HepG2 (cell line): ENCODE measurements at regions not wholly inside any gene's neighbourhood (a gene's known extent, or its start where the extent isn't known, plus 50 kb on each side); places are given as distances from the start of the nearest gene placed in this dataset.

Experiments
- ATAC-seq: fragments of 200-7000 bp; cut with Tn5 transposase; 3 replicates; pipeline ENCODE4 v1.9.1; 2020; ENCODE audit warnings: mild to moderate bottlenecking, moderate library complexity
- BruUV-seq: library from RNA; stranded (reverse); fragments of 400-500 nt; replicated peaks from 2 replicates; lab custom pipeline; 2021; lab: Mats Ljungman, UMichigan
- CTCF ChIA-PET: fragments of 300-600 bp; formaldehyde crosslinking; extraction: SDS; loops from one replicate; lab custom pipeline; 2021; ENCODE audit warnings: low total read pairs, inconsistent platforms, low intra/inter-chr PET ratio; lab: Yijun Ruan, JAX
- POLR2A ChIA-PET: fragments of 350-600 bp; sonication (Branson Sonifier 250); formaldehyde crosslinking; loops from one replicate; lab custom pipeline; 2020; ENCODE audit warnings: antibody characterized with exemption, inconsistent platforms; lab: Yijun Ruan, JAX
- DNase-seq: peaks from one replicate; pipeline ENCODE4 v3.0.0-alpha.2; 2015; ENCODE audit warnings: low spot score
- FAIRE-seq: peaks from 3 replicates; lab custom pipeline; 2011; peaks lifted over from hg19 to GRCh38; lab: Jason Lieb, UNC
- H2AFZ ChIP-seq: one replicate; pipeline ENCODE4 v1.6.1; 2011; ENCODE audit warnings: low read length, inconsistent platforms
- H3K27ac ChIP-seq: fragments of 300-600 bp; 3 replicates; pipeline ENCODE4 v1.8.0; 2011; ENCODE audit warnings: mixed run types, mild to moderate bottlenecking, mixed read lengths, low read length, inconsistent platforms; ENCODE audit not compliant: insufficient read depth; ENCODE audit errors: extremely low read length
- H3K27me3 ChIP-seq, 2 experiments: fragments of 200-600 bp in 1 of 2; 2 replicates in 1 of 2; 3 replicates in 1 of 2; pipeline versions ENCODE4 v1.6.0 to v1.8.0; 2011; ENCODE audit warnings: low read length in 2 of 2, mild to moderate bottlenecking in 2 of 2, moderate library complexity in 2 of 2, inconsistent platforms in 1 of 2; ENCODE audit not compliant: insufficient read depth in 2 of 2, control insufficient read depth in 1 of 2
- H3K36me3 ChIP-seq, 2 experiments: fragments of 200-600 bp in 1 of 2; replicated peaks in 1 of 2; 2 replicates in 1 of 2; 3 replicates in 1 of 2; pipeline versions ENCODE4 v1.5.1 to v1.8.0; 2011; ENCODE audit warnings: low read length in 2 of 2, inconsistent platforms in 1 of 2; ENCODE audit not compliant: insufficient read depth in 2 of 2, control insufficient read depth in 1 of 2
- H3K4me1 ChIP-seq: 2 replicates; pipeline ENCODE4 v1.5.1; 2012; ENCODE audit warnings: low read length, inconsistent platforms; ENCODE audit not compliant: insufficient read depth
- H3K4me2 ChIP-seq: 2 replicates; pipeline ENCODE4 v1.6.0; 2011; ENCODE audit warnings: low read depth, low read length, inconsistent platforms
- H3K4me3 ChIP-seq, 3 experiments: fragments of 200-600 bp in 1 of 3; sonication (generic), shearing (Covaris generic) in 1 of 3; replicated peaks in 1 of 3; 2 replicates each; pipeline ENCODE4 v1.5.1; 2011 to 2016; ENCODE audit warnings: low read length in 3 of 3, inconsistent platforms in 2 of 3, low read depth in 2 of 3, mild to moderate bottlenecking in 2 of 3, control low read depth in 1 of 3, mixed read lengths in 1 of 3; ENCODE audit not compliant: insufficient read depth in 1 of 3
- H3K79me2 ChIP-seq: one replicate; pipeline ENCODE4 v1.6.1; 2011; ENCODE audit warnings: low read length, inconsistent platforms; ENCODE audit not compliant: insufficient read depth
- H3K9ac ChIP-seq: 2 replicates; pipeline ENCODE4 v1.6.0; 2011; ENCODE audit warnings: mild to moderate bottlenecking, low read depth, low read length, inconsistent platforms; ENCODE audit not compliant: insufficient read depth
- H3K9me3 ChIP-seq: 2 replicates; pipeline ENCODE4 v1.5.1; 2012; ENCODE audit warnings: mild to moderate bottlenecking, low read length
- H4K20me1 ChIP-seq: 2 replicates; pipeline ENCODE4 v1.6.0; 2011; ENCODE audit warnings: inconsistent platforms, mild to moderate bottlenecking, low read length, moderate library complexity; ENCODE audit not compliant: insufficient read depth
- CHD4 ChIP-seq: fragments of 200-600 bp; sonication (generic); IDR thresholded peaks from 2 replicates; pipeline ENCODE4 v1.7.0; 2017; ENCODE audit warnings: mild to moderate bottlenecking, low read length, borderline replicate concordance
- MTA1 ChIP-seq: sonication (generic); formaldehyde crosslinking; IDR thresholded peaks from 2 replicates; pipeline ENCODE4 v1.4.0; 2020; ENCODE audit warnings: missing genetic modification reagents, mild to moderate bottlenecking, borderline replicate concordance
- PHF21A ChIP-seq: sonication (generic); formaldehyde crosslinking; IDR thresholded peaks from 2 replicates; pipeline ENCODE4 v1.5.0; 2020; ENCODE audit warnings: mild to moderate bottlenecking, missing genetic modification reagents
- REXO4 ChIP-seq: sonication (generic); formaldehyde crosslinking; IDR thresholded peaks from 2 replicates; pipeline ENCODE4 v1.8.0; 2022; ENCODE audit warnings: missing genetic modification reagents, mild to moderate bottlenecking, borderline replicate concordance
- RFX5 ChIP-seq: IDR thresholded peaks from 2 replicates; pipeline ENCODE4 v1.6.1; 2011; ENCODE audit warnings: low read depth, low read length, improper control_type of control experiment
- RXRB ChIP-seq: IDR thresholded peaks from 2 replicates; pipeline ENCODE4 v1.6.1; 2016; ENCODE audit warnings: borderline replicate concordance, missing genetic modification reagents, missing compliant biosample characterization
- SIX1 ChIP-seq: sonication (generic); formaldehyde crosslinking; IDR thresholded peaks from 2 replicates; pipeline ENCODE4 v1.4.0; 2020; ENCODE audit warnings: missing genetic modification reagents, borderline replicate concordance
- SMAD1 ChIP-seq: sonication (generic); formaldehyde crosslinking; IDR thresholded peaks from 2 replicates; pipeline ENCODE4 v1.4.0; 2020; ENCODE audit warnings: missing genetic modification reagents, low read depth, mild to moderate bottlenecking, borderline replicate concordance
- SUZ12 ChIP-seq: fragments of 150-350 bp; IDR thresholded peaks from 2 replicates; pipeline ENCODE4 v1.6.1; 2014; ENCODE audit warnings: low read depth, low read length
- TCF12 ChIP-seq, 2 experiments: fragments of 450-650 bp in 1 of 2; sonication (generic) in 1 of 2; formaldehyde crosslinking in 1 of 2; IDR thresholded peaks; 2 replicates each; pipeline versions ENCODE4 v1.6.1 to v1.8.0; 2017 to 2022; ENCODE audit warnings: antibody characterized with exemption in 1 of 2, mild to moderate bottlenecking in 1 of 2, missing genetic modification reagents in 1 of 2, moderate library complexity in 1 of 2
- ZMAT3 ChIP-seq: sonication (generic); formaldehyde crosslinking; conservative IDR thresholded peaks from 2 replicates; pipeline ENCODE4 v1.7.0; 2021; ENCODE audit warnings: missing genetic modification reagents
- ZNF761 ChIP-seq: sonication (generic); formaldehyde crosslinking; conservative IDR thresholded peaks from 2 replicates; pipeline ENCODE4 v1.4.0; 2020; ENCODE audit warnings: mild to moderate bottlenecking, missing genetic modification reagents
- WGBS: methylation state at CpG from one replicate; pipeline ENCODE4 v1.1.6; 2017; ENCODE audit warnings: low lambda C conversion rate; 5-methylcytosine and 5-hydroxymethylcytosine counted together
- in situ Hi-C: cut with HindIII; loops from 2 replicates; pipeline ENCODE4 v1.10.0; 2017; ENCODE audit warnings: low pct_unique_long_range_greater_than_20kb; ENCODE audit not compliant: extremely low pct_ligation_motif_present
- intact Hi-C: fragments of 100-400 bp; cut with micrococcal nuclease; formaldehyde crosslinking; loops from one replicate; pipeline ENCODE4 v1.10.0; 2022; ENCODE audit not compliant: unreplicated experiment
- TF ChIP-seq, protein P1 (sequence below): IDR thresholded peaks from 2 replicates; pipeline ENCODE4 v1.6.1; 2016; ENCODE audit warnings: mild to moderate bottlenecking, missing biosample characterization, missing genetic modification reagents
- TF ChIP-seq, protein P2 (sequence below): sonication (generic); formaldehyde crosslinking; IDR thresholded peaks from 2 replicates; pipeline ENCODE4 v1.5.0; 2020; ENCODE audit warnings: missing genetic modification reagents
- TF ChIP-seq, protein P3 (sequence below): sonication (generic); formaldehyde crosslinking; IDR thresholded peaks from 2 replicates; pipeline ENCODE4 v1.5.1; 2020; ENCODE audit warnings: mild to moderate bottlenecking, moderate library complexity, missing genetic modification reagents
- TF ChIP-seq, protein P4 (sequence below): sonication (generic); formaldehyde crosslinking; IDR thresholded peaks from 2 replicates; pipeline ENCODE4 v1.8.0; 2022; ENCODE audit warnings: low read depth, missing genetic modification reagents
- TF ChIP-seq, protein P5 (sequence below): sonication (generic); formaldehyde crosslinking; IDR thresholded peaks from 2 replicates; pipeline ENCODE4 v1.4.0; 2020; ENCODE audit warnings: low read depth, mild to moderate bottlenecking, missing genetic modification reagents

DNA sequence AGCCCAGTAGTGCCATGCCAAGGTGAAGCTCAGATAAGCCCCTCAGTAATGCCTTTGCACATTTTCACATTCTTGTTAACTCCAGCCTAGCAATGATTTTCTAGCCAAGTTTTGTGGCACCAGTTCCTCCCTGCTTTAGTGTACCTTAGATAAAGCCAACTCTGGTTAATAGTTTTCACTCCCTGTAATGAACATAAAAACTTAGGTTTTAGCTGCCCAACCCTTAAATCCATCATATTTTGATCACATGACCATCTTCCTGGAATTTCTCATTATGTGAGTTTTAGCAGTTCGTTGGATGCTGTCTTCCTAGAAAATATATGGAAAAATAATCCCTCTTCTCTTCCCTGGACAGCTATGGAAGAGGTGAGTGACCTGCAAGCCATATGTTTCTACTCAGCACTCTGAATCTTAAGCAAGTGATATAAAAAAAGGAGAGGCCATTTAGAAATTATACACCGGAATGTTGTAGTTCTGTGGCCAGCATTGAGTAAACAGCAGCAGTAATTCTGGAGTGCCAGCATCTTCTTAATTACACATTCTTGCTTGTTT is 62.2 kb upstream of the P2RY1 start:
- ChIA-PET POLR2A (no interaction called here), CTCF (no interaction called here)
- in situ Hi-C loops (no loop called here), intact Hi-C loops (no loop called here)
- no peaks in the 10 kb centered on the region for H3K27me3 ChIP-seq
- no peak overlapping the region for H3K4me3 ChIP-seq
- H3K36me3 ChIP-seq = no peaks in the 10 kb centered on the region
- BruUV-seq = no TSS peak
- no peaks in the 10 kb centered on the region for H3K4me1 ChIP-seq
- WGBS = 26% methylated on average over 2 of the region's 2 CpGs
- H3K9me3 ChIP-seq = no peaks in the 10 kb centered on the region
- no peak for FAIRE-seq
- H2AFZ ChIP-seq = no peak overlapping the region
- TF ChIP-seq, protein P1, sequence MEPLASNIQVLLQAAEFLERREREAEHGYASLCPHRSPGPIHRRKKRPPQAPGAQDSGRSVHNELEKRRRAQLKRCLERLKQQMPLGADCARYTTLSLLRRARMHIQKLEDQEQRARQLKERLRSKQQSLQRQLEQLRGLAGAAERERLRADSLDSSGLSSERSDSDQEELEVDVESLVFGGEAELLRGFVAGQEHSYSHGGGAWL (CRISPR knock-in tag) = no peak
- TF ChIP-seq SUZ12 (no peak), CHD4 (no peak), PHF21A (CRISPR knock-in tag) (no peak), MTA1 (no peak), SIX1 (CRISPR knock-in tag) (no peak), TCF12 (IDR thresholded peaks at IDR 0.05) (no peak), TCF12 (CRISPR knock-in tag; IDR thresholded peaks at IDR 0.05) (no peak), RXRB (CRISPR knock-in tag) (no peak), REXO4 (CRISPR knock-in tag) (no peak), ZNF761 (CRISPR knock-in tag) (no peak), RFX5 (no peak), ZMAT3 (CRISPR knock-in tag) (no peak), SMAD1 (CRISPR knock-in tag) (no peak)
- TF ChIP-seq, protein P2, sequence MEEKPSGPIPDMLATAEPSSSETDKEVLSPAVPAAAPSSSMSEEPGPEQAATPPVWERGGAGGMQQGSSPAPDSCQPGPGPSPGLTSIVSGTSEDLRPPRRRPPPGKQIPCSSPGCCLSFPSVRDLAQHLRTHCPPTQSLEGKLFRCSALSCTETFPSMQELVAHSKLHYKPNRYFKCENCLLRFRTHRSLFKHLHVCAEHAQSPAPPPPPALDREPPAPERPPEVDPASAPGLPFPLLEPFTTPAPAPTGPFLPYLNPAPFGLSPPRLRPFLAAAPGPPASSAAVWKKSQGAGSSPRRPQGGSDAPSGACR = no peak
- TF ChIP-seq, protein P3, sequence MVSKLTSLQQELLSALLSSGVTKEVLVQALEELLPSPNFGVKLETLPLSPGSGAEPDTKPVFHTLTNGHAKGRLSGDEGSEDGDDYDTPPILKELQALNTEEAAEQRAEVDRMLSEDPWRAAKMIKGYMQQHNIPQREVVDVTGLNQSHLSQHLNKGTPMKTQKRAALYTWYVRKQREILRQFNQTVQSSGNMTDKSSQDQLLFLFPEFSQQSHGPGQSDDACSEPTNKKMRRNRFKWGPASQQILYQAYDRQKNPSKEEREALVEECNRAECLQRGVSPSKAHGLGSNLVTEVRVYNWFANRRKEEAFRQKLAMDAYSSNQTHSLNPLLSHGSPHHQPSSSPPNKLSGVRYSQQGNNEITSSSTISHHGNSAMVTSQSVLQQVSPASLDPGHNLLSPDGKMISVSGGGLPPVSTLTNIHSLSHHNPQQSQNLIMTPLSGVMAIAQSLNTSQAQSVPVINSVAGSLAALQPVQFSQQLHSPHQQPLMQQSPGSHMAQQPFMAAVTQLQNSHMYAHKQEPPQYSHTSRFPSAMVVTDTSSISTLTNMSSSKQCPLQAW (CRISPR knock-in tag) = no peak
- TF ChIP-seq, protein P4, sequence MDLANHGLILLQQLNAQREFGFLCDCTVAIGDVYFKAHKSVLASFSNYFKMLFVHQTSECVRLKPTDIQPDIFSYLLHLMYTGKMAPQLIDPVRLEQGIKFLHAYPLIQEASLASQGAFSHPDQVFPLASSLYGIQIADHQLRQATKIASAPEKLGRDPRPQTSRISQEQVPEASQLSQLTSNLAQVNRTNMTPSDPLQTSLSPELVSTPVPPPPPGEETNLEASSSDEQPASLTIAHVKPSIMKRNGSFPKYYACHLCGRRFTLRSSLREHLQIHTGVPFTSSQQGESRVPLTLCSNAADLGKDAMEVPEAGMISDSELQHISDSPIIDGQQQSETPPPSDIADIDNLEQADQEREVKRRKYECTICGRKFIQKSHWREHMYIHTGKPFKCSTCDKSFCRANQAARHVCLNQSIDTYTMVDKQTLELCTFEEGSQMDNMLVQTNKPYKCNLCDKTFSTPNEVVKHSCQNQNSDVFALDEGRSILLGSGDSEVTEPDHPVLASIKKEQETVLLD (CRISPR knock-in tag) = no peak
- TF ChIP-seq, protein P5, sequence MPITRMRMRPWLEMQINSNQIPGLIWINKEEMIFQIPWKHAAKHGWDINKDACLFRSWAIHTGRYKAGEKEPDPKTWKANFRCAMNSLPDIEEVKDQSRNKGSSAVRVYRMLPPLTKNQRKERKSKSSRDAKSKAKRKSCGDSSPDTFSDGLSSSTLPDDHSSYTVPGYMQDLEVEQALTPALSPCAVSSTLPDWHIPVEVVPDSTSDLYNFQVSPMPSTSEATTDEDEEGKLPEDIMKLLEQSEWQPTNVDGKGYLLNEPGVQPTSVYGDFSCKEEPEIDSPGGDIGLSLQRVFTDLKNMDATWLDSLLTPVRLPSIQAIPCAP (CRISPR knock-in tag) = no peak
- no peak overlapping the region for H3K9ac ChIP-seq
- no peak overlapping the region for H3K27ac ChIP-seq
- H3K79me2 ChIP-seq = no peaks in the 10 kb centered on the region
- DNase-seq = no peak
- ATAC-seq = no peak
- H3K4me2 ChIP-seq = no peak overlapping the region
- no peaks in the 10 kb centered on the region for H4K20me1 ChIP-seq
